ENCODE measurements at regions not wholly inside any gene's neighbourhood (a gene's known extent, or its start where the extent isn't known, plus 50 kb on each side); places are given as distances from the start of the nearest gene placed in this dataset.
"Not testable (repeated sequence)": the region's sequence is repeated elsewhere in the genome, so short reads cannot be mapped to it uniquely, and the experiment has no call there.

- DNase-seq (ENCODE audit: low spot score): peak; percentile 87
Measured at GRCh38 chr1:241447031-241447644, 72.4 kb downstream of the FH start.

- no peak for DNase-seq (ENCODE audit: low spot score)
Measured at GRCh38 chr1:241444836-241445235, 74.7 kb downstream of the FH start.

GRCh38 chr1:241443561-241443960 lies 76.0 kb downstream of the FH start:
- no peak for DNase-seq (ENCODE audit: low spot score)

- DNase-seq (ENCODE audit: low spot score): no peak
Measured at GRCh38 chr1:241442686-241443085, 76.9 kb downstream of the FH start.

- no peak for DNase-seq (ENCODE audit: low spot score)
Measured at GRCh38 chr1:241440904-241441303, 78.7 kb downstream of the FH start.

- not testable (repeated sequence) for DNase-seq (ENCODE audit: low spot score)
Measured at GRCh38 chr1:241438686-241439085, 80.9 kb downstream of the FH start.

GRCh38 chr1:241432241-241432640 lies 75.2 kb upstream of the RGS7 start:
- DNase-seq (ENCODE audit: low spot score): no peak

- not testable (repeated sequence) for DNase-seq (ENCODE audit: low spot score)
Measured at GRCh38 chr1:241425091-241425490, 68.1 kb upstream of the RGS7 start.

GRCh38 chr1:241424480-241424971 lies 67.5 kb upstream of the RGS7 start:
- DNase-seq (ENCODE audit: low spot score): no peak

- peak; percentile 76 for DNase-seq (ENCODE audit: low spot score)
Measured at GRCh38 chr1:241423541-241424479, 66.8 kb upstream of the RGS7 start.

GRCh38 chr1:241422470-241422869 lies 65.5 kb upstream of the RGS7 start:
- no peak for DNase-seq (ENCODE audit: low spot score)

- no peak for DNase-seq (ENCODE audit: low spot score)
Measured at GRCh38 chr1:241419986-241420385, 63.0 kb upstream of the RGS7 start.

- peak; percentile 35 for DNase-seq (ENCODE audit: low spot score)
Measured at GRCh38 chr1:241417258-241417657, 60.3 kb upstream of the RGS7 start.

- no peak for DNase-seq (ENCODE audit: low spot score)
Measured at GRCh38 chr1:241413974-241414373, 57.0 kb upstream of the RGS7 start.

- no peak for DNase-seq (ENCODE audit: low spot score)
Measured at GRCh38 chr1:241413386-241413785, 56.4 kb upstream of the RGS7 start.

GRCh38 chr1:241412646-241413045 lies 55.6 kb upstream of the RGS7 start:
- DNase-seq (ENCODE audit: low spot score): no peak

GRCh38 chr1:241411776-241412338 lies 54.9 kb upstream of the RGS7 start:
- DNase-seq (ENCODE audit: low spot score): no peak

GRCh38 chr1:241411056-241411775 lies 54.2 kb upstream of the RGS7 start:
- no peak for DNase-seq (ENCODE audit: low spot score)

- peak; percentile 43 for DNase-seq (ENCODE audit: low spot score)
Measured at GRCh38 chr1:241408170-241408569, 51.2 kb upstream of the RGS7 start.
